GM23248 (cell line): ENCODE measurements at regions not wholly inside any gene's neighbourhood (a gene's known extent, or its start where the extent isn't known, plus 50 kb on each side); places are given as distances from the start of the nearest gene placed in this dataset.

Source experiments
- EZH2 ChIP-seq: fragments of 200-600 bp; sonication (generic); IDR thresholded peaks from 2 replicates; pipeline ENCODE4 v1.6.1; 2018; ENCODE audit warnings: antibody characterized with exemption, mild to moderate bottlenecking; ENCODE audit not compliant: insufficient read depth, poor library complexity, severe bottlenecking
- EZH2phosphoT487 ChIP-seq: fragments of 200-600 bp; sonication (generic); IDR thresholded peaks from 2 replicates; pipeline ENCODE4 v1.6.1; 2018; ENCODE audit warnings: antibody characterized with exemption, moderate library complexity, mild to moderate bottlenecking, low read depth; ENCODE audit not compliant: insufficient read depth

GRCh38 chrX:137278825-137279224 is 245.0 kb upstream of the GPR101 start:
- TF ChIP-seq EZH2 = no peak
- no peak for TF ChIP-seq EZH2phosphoT487
